NCI-H2227 treated with DMSO at 0.1 percent for 48 hours (cell line): ENCODE measurements at regions not wholly inside any gene's neighbourhood (a gene's known extent, or its start where the extent isn't known, plus 50 kb on each side); places are given as distances from the start of the nearest gene placed in this dataset.
"Not testable (repeated sequence)": the region's sequence is repeated elsewhere in the genome, so short reads cannot be mapped to it uniquely, and the experiment has no call there.

Source experiments
- DNase-seq: peaks from one replicate; lab custom pipeline; 2025; lab: John Stamatoyannopoulos, UW

DNA sequence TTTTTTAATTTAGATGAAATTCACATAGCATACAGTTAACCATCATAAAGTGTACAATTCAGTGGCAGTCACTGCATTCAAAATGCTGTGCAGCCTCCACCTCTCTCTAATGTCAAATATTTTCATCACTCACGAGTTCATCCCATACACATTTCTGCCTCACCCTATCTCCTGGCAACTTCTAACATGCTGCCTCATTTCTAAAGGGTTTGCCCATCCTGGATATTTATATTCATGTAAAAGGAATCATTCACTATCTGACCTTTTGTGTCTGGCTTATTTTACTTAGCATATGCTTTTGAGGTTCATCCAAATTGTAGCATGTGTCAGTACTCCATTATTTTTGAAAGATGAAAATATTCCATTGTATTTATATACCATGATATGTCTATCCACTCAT is 286.9 kb upstream of the VSTM2A start:
- DNase-seq, result no peak

DNA sequence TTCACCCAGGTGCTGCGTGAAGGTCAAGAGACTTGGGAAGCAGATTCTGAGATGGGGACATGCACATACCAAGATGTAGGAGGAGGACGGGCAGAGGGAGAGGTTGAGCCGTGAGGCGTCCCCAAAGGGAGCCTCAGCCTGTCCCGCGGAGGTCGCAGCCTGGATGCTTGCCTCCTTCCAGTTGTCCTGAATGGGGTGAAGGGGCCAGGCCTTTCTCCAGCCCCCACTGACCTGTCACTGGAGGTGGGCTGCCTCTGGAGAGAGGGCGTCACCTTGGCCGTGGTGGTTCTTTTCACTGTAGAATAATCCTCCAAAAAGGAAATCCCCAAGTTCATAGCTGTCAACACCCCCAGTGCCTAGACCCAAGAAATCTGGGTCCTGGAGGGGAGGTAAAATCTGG is 283.0 kb upstream of the VSTM2A start:
- DNase-seq, result no peak

DNA sequence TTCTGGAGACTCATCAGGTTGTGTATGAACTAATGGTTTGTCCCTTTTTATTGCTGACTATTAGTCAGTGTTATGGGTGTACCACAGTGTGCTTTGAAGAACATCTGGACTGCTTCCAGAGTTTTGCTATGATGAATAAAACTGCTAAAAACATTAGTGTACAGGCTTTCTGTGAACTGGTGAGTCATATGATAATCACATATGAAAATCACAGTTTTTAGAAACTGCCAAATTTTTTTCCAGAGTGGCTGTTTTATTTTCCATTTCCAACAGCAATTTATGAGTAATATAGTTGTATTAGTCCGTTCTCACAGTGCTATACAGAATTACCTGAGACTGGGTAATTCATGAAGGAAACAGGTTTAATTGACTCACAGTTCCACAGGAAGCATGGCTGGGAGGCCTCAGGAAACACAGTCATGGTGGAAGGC is 281.2 kb upstream of the VSTM2A start:
- DNase-seq, result no peak

DNA sequence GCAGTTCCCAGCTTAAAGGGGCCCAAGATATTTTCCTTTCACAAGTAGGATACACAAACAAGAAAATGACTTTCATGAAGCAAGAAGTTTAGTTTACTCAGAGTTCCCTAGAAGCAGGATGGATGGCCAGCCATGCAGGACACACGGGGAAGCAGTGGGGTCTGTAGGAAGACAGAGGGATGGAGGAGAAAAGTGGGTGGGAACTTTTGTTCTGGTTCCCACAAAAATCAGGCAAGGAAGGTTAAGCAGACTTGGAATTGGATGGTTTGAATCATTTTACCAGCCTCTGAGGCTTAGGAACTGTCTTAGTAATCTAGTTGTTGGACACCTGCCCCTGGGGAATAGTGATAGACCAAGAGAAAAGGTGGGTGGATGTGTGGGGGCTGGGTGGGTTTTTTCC is 263.3 kb upstream of the VSTM2A start:
- DNase-seq, result no peak

DNA sequence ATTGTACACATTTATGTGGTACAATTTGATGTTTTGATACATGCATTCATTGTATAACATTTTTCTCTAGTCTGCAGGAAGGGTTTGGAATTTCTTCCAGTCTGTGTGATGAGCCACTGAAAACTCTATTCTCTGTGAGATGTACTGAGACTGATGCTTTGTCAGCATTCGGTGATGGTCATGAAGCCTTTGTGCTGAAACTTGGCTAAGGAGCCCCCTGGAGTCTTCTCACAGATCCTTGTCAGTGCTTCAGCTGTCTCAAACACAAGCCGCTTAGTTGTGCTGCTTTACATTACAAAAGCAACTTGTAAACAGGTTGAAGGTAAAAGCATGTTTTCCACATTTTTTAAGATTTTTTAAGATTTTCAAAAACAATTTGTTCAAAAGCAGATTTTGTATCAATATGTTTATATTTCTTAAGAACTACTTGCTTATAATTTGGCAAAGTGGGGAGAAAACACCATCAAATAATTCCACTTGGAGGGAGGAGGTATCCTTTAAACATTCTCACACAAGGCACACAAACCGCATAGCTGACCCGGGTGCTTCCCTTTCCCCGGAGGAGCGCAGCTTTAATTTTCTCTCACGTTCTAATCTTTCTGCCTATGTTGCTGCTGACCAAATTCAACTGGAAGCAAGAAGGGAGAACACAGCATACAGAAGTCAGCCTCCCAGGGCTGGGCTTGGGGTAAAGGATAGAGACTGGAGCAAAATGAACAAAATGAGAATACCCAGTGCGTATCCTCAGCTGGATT is 249.8 kb upstream of the VSTM2A start:
- DNase-seq, result no peak

DNA sequence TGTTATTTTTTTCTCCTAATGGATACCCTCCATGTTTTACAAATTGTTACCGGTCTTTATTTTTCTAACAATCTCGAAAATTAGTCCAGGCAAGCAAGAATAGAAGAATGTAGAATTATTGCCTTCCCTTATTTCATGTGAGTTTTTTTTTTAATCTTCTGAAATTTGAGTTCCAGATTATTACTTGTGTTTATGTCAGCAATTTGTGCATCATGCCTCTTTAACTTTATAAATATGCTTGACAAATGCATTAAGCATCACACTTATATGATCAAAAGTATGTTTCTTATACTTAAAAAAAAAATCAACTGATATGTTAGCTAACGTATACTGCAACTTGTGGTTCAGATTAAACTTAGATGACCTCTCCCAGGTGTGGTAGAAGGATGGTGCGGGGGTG is 242.7 kb upstream of the VSTM2A start:
- DNase-seq, result no peak

DNA sequence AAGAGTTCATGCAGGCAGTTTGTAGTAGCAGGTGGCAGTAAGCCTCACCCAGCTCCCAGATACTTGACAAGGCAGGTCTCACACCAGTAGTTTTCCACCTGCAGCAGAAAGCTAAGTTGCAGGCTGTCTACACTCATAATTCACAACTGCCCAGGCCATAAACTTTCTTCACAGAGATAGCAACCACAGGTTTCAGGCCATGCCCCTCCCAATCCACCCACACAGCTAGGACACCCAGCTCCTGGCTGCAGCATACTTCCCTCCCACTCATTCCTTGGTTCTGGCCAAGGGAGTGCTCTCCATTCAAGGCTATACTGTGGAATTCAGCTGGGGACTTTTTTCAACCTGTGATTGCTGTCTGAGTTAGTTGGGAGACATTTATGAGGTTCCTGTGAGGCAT is 226.2 kb upstream of the VSTM2A start:
- not testable (repeated sequence) for DNase-seq

DNA sequence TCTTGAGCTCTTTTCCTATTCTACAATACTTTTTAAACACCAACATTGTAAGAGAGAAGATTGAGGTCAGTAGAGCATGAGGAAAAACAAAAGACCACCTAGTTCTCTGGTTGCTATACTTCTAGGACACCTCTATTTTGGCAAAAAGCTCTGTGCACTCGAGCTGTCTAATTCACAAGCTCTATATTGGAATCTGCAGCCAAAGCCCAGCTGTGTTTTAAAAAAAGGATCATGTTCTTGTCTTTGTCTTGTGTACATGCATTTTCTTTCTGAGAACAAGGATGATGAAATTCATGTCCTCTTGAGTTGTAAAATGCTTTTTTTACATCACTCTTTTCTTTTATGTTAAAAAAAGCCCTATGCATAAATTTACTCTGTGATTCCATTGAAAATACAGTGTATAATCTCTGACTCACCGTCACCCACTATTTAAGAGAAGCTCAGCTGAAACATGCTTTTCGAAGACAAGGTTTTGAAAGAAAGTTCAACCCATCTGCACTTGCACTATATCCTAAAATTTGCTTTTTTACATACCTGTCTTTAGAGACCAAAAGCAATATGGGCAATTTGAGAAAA is 215.5 kb upstream of the VSTM2A start:
- DNase-seq, result no peak

DNA sequence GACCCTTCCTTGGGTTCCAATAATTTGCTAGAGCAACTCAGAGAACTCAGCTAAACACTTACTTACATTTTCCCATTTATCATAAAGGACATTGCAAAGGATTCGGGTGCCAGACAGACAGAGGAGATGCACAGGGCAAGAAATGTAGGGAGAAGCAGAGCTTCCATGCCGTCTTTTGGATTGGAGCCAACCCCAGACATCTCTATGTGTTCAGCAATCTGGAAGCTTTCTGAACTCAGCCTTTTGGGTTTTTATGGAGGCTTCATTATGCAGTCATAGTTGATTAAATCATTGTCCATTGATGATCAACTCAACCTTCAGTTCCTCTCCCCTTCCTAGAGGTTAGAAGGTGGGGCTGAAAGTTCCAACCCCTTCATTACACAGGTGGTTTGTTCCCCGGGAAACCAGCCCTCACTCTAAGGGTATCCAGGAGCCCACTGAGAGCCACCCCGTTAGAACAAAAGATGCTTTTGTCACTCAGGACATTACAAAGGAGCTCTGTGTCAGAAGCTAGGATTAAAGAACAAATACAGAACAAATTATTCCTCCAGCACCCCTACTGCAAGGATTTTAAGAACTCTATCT is 211.9 kb upstream of the VSTM2A start:
- DNase-seq, result no peak

DNA sequence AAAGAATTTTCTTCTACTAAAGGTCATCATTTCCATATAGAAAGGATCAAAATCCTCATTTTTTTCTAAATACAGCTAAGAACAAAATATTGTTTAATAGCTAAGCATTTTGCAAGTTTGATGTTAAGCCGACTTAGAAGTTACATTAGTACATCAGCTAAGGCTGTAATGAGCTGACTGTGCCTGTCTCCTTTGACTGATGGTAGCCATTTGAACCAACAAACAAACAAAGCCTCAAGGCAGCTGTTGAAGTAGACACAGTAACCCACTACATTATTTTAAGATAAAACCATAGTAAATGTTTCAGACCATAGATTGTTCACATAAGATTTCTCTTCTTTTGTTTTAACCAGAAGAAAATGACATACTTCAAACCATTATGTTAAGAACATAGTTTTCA is 210.9 kb upstream of the VSTM2A start:
- no peak for DNase-seq

DNA sequence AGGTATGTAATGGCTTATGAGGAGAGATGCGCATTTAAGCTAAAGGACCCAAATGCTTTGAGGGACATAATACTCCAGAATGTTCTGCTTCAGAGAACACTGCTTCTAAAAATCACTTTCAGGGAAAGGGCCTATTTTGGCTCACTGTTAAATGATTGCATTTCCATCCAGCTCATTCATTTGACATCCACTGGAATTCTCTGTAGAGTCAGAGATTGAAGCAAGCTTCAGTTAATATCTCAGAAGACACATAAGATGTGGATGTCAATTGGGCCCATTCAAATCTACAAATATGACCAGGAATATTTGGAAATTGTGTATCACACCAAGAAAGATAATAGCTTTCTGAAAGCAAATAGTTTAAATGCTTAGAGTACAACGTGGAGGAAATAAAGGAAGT is 209.9 kb upstream of the VSTM2A start:
- no peak for DNase-seq

DNA sequence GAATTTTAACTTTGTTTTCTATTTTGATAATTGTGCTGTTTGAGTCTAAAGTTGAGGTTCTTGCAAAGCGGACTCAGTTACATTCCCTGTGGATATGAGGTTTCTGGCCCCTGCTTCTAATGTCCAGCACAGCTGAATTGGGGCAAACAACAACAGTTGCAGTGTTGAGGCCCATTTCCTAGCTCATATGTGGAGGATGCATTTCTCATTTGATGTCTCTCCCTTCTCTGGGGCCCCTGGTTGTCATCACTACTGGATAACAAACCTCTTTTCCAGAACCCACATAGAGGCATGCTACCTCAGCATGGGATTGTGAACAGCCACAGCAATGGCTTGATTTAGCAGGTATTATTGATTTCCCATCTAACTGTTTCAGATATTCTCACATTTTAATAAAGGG is 208.2 kb upstream of the VSTM2A start:
- DNase-seq, result no peak

DNA sequence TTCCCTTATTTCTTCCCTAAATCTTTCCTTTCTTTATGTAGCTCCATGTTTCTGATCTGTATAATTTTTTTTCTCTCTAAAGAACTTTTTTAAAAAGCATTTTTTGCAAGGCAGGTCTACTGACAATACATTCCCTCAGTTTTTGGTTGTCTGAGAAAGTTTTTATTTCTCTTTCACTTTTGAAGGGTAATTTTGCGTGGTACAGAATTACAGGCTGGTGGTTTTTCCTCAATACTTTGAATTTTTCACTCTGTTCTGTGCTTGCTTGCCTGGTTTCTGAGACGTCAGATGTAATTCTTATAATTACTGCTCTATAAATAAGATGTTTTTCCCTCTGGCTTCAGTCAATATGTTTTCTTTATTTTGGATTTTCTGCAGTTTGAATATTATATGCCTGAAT is 205.4 kb upstream of the VSTM2A start:
- DNase-seq, result no peak

DNA sequence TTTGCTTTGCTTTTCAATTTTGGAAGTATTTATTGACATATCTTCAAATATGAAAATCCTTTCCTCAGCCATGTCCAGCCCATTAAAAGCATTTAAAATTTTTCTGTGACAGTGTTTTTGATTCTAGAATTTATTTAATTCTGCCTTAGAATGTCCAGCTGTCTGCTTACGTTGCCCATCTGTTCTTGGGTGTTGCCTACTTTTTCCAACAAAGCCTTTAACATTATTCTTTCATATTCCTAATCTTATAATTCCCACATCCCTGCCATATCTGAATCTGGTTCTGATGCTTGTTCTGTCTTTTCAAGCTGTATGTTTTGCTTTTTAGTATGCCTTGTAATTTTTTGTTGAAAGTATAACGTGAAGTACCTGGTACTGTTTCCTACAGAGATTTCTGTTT is 204.7 kb upstream of the VSTM2A start:
- no peak for DNase-seq

DNA sequence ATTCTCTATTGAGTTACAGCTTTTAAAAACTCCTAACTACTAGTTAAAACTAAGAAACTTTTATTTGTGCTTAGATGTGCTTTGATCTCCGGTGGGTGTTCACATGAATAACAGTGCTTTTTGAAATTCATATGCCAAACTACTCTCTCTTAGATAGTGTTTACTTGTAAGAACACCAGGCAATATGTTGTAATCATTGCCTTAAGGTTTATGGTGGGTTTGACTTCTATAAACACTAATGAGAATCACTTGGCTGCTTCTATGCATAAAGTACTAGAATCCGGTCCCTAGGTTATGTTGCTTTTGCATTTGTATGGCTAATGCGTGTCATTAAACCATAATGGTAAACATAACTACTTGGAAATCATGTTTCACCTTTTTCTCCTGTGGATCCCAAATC is 203.9 kb upstream of the VSTM2A start:
- no peak for DNase-seq

DNA sequence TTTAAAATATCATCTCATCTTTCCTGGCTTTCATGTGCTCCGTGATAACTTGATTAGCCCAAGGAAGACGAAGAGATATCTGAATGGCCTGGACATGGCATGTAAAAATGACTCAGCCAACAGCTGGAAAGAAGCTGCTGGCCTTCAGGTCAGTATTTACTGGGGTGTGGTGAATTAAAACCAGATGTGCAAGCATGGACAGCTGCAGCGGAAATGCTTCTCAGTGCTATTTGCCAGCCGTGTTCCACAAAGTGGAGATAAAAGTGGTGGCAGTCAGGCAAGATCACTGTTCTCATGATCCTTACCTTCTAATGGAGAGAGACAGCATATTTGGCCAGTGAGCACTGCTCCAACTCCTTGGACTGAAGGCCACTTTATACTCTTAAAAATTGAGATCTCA is 203.1 kb upstream of the VSTM2A start:
- DNase-seq, result no peak

DNA sequence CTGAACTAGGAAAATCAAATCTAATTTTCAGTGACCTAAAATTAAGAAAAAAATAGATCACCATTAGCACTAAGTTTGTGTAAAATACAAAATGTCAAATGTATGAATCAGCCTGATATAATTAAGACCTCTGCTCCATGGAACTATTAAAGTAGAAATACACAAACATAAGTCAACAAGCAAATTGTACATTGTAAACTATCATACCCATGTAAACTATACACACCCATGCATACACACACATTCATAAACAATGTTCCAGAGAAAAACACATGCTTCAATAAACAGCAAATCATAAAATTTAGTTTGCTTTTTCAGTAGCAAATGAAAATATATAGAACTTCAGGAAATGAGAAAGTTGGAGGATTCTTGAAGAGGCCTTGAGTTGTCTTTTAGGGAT is 199.7 kb upstream of the VSTM2A start:
- no peak for DNase-seq

DNA sequence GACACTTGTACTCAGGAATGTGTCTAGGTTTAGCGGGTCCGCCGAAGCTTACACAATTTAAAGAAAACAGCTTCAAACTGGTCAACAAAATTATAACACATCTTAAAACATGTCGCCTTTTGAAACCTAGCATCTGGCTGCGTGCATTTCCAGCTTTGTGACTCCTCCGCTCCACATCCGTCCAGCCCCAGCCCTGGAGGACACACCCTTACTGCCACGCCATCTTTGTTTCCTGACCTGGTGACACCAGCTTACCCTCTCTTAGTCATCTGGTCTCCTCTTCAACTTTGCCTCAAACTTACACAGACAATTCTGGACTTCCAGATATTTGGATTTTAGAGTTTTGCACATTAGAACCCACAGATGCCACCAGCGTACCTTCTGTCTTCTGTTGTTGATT is 198.7 kb upstream of the VSTM2A start:
- no peak for DNase-seq

DNA sequence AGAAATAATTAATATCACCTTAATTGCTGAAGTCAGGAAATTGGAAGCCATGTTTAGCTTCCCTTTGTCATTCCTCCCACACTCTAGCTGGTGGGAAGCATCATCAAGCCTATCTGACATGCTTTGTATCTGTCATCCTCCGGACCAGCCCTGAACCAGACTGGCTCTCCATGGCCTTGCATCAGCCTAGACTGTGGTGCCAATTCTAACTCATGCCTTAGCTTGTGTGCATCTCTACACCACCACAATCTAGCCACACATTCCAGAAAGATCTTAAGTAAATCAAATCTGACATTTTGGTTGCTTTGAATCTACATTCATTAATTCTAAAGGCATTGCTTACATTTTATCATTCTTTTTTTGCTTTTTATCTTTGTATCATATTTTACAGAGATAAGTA is 196.4 kb upstream of the VSTM2A start:
- no peak for DNase-seq

DNA sequence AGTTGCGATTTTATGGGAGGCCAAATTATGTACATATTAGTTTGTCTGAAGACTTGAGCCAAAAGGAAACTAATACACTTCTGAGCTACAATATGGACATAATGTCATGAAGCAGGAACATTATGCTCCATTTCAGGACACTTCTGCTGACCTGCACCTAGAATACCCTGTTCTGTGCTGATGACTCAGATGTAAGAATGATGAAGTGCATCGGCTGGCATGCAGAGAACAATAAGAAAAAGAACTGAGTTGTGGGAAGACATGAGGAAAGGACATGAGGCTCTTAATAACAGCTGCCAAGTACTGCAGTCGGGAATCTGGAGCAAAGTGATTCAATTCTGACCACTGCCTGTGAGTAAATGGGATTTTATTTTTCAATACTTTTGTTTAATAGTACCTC is 192.9 kb upstream of the VSTM2A start:
- DNase-seq, result no peak

DNA sequence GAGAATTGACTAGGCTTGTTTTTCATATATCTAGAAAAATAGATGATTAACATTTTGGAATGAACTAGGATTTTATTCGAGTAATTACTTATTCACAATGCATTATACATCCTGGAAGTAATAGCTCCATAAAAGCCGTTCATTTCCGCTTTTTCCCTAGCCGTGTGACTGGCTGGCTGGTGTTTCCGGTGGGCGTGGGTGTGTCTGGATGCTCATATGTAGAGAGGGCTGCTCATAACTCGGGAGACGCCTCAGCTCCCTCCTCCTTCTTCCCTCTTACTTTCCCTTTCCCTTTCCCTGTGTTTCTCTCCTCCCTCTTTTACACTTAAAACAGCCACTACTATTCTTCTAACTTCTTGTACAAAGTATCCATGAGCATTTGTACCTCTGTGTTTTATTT is 187.7 kb upstream of the VSTM2A start:
- DNase-seq, result no peak

DNA sequence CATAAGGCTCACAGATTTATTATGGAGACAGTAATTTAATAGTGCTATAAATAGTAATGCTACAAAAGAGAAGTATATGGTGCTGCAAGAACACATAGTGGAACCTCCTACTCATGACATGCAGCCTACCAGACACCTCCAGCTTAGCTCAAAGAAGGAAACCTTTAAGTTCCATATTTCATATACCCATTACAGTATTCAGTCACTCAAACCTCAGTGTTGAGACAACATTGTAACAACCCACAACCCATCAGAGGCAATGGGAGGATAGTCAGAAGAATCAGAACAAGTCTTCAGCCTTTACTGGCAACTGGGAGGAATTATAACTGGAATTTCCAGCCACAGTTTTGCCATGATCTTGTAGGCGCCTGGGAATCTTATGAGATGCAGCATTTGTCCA is 186.3 kb upstream of the VSTM2A start:
- DNase-seq, result no peak

DNA sequence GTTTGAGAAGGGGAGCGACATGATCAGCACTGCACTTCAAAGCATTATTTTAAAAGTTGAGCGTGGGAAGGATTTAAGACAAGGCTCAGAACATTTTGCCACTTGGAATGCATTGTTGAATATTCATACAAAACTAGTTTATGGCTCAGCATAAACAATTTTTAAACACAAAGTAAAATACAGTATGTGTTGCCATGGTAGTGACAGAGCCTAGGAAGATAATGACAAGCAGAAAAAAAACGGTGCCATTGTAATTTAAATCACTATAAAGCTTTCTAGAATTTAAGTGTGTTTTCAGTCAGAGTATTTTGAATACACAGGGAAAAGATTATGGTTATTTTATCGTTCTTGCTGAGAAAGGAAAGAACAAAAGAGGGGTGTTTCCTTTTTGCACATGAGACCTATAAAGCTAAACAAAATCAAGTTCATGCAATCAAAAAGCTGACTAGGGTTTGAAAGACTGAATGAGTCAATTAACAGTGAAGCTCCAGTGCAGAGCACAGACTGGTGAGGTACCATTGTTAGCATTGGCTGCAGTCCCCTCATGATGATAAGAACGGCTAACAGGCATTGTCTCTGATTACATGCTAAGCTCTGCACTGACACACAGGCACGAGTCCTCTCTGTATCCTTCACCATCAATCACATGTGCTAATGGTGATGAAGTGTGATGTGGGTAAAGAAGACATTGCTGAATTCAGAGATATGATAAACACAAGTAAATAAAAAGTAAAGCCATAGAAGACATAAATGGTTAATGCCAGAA is 181.9 kb upstream of the VSTM2A start:
- DNase-seq, result no peak
